GM23338 (cell line): ENCODE measurements at regions not wholly inside any gene's neighbourhood (a gene's known extent, or its start where the extent isn't known, plus 50 kb on each side); places are given as distances from the start of the nearest gene placed in this dataset.

ENCODE experiments used
- ATAC-seq: fragments of 200-7000 bp; cut with Tn5 transposase; 3 replicates; pipeline ENCODE4 v1.9.1; 2020
- DNase-seq: peaks from one replicate; pipeline ENCODE4 v3.0.0-alpha.2; 2015; ENCODE audit warnings: low spot score
- H2AFZ ChIP-seq: fragments of 200-600 bp; sonication (generic); 2 replicates; pipeline ENCODE4 v1.8.0; 2016; ENCODE audit warnings: antibody characterized with exemption, mild to moderate bottlenecking, moderate library complexity
- H3F3A ChIP-seq: fragments of 200-600 bp; sonication (generic); replicated peaks from 2 replicates; pipeline ENCODE4 v1.8.0; 2017; ENCODE audit warnings: antibody characterized with exemption, mixed run types, low read depth
- H3K27ac ChIP-seq: fragments of 200-600 bp; sonication (generic); 2 replicates; pipeline ENCODE4 v1.6.1; 2016; ENCODE audit warnings: low read depth
- H3K27me3 ChIP-seq: fragments of 200-600 bp; sonication (generic); 2 replicates; pipeline ENCODE4 v1.8.0; 2016; ENCODE audit warnings: mild to moderate bottlenecking, mixed run types, moderate library complexity; ENCODE audit not compliant: insufficient read depth
- H3K36me3 ChIP-seq: fragments of 200-600 bp; sonication (generic); 2 replicates; pipeline ENCODE4 v1.8.0; 2016; ENCODE audit warnings: mild to moderate bottlenecking; ENCODE audit not compliant: insufficient read depth
- H3K4me1 ChIP-seq: fragments of 200-600 bp; sonication (generic); 2 replicates; pipeline ENCODE4 v1.8.0; 2016; ENCODE audit warnings: mild to moderate bottlenecking, moderate library complexity; ENCODE audit not compliant: insufficient read depth
- H3K4me2 ChIP-seq: fragments of 200-600 bp; sonication (generic); 2 replicates; pipeline ENCODE4 v1.7.1; 2017; ENCODE audit warnings: mixed run types
- H3K4me3 ChIP-seq: fragments of 200-600 bp; sonication (generic); 2 replicates; pipeline ENCODE4 v1.6.1; 2016; ENCODE audit warnings: mixed run types
- H3K79me2 ChIP-seq: fragments of 200-600 bp; sonication (generic); replicated peaks from 2 replicates; pipeline ENCODE4 v1.8.0; 2017; ENCODE audit warnings: mild to moderate bottlenecking; ENCODE audit not compliant: insufficient read depth
- H3K9me2 ChIP-seq: fragments of 200-600 bp; sonication (generic); 2 replicates; pipeline ENCODE4 v1.8.0; 2017; ENCODE audit not compliant: insufficient read depth
- H4K20me1 ChIP-seq: fragments of 200-600 bp; sonication (generic); replicated peaks from 2 replicates; pipeline ENCODE4 v1.8.0; 2017; ENCODE audit warnings: mild to moderate bottlenecking; ENCODE audit not compliant: insufficient read depth
- H3K27ac Mint-ChIP-seq: 2 replicates; pipeline ENCODE4 v1.8.0; 2020; ENCODE audit warnings: inconsistent platforms, mild to moderate bottlenecking, moderate library complexity, mixed read lengths
- H3K27me3 Mint-ChIP-seq: 3 replicates; pipeline ENCODE4 v1.8.0; 2022; ENCODE audit warnings: low read depth, mild to moderate bottlenecking, moderate library complexity, mixed read lengths, inconsistent platforms; ENCODE audit not compliant: insufficient read depth, poor library complexity
- H3K36me3 Mint-ChIP-seq: 3 replicates; pipeline ENCODE4 v1.8.0; 2021; ENCODE audit warnings: low read depth, mild to moderate bottlenecking, inconsistent platforms, moderate library complexity, mixed read lengths
- H3K4me1 Mint-ChIP-seq: 3 replicates; pipeline ENCODE4 v1.8.0; 2020; ENCODE audit warnings: mild to moderate bottlenecking, inconsistent platforms, mixed read lengths
- H3K4me3 Mint-ChIP-seq: 3 replicates; pipeline ENCODE4 v1.8.0; 2021; ENCODE audit warnings: moderate library complexity, mild to moderate bottlenecking, inconsistent platforms, mixed read lengths
- H3K9me3 Mint-ChIP-seq: 3 replicates; pipeline ENCODE4 v1.8.0; 2020; ENCODE audit warnings: moderate library complexity, mild to moderate bottlenecking, inconsistent platforms, mixed read lengths
- CREB1 ChIP-seq: fragments of 250-450 bp; sonication (Bioruptor Pico); IDR thresholded peaks from 2 replicates; pipeline ENCODE4 v1.5.0; 2020; ENCODE audit warnings: low read depth, mild to moderate bottlenecking, moderate library complexity
- EZH2 ChIP-seq: fragments of 200-600 bp; sonication (generic); IDR thresholded peaks from one replicate; pipeline ENCODE4 v1.8.0; 2017; ENCODE audit warnings: antibody characterized with exemption, mild to moderate bottlenecking, low read depth; ENCODE audit not compliant: unreplicated experiment
- JUNB ChIP-seq: IDR thresholded peaks from one replicate; pipeline ENCODE4 v1.6.1; 2016; ENCODE audit warnings: antibody characterized with exemption; ENCODE audit not compliant: unreplicated experiment
- NANOG ChIP-seq: IDR thresholded peaks from 2 replicates; pipeline ENCODE4 v1.6.1; 2016; ENCODE audit warnings: antibody characterized with exemption, borderline replicate concordance
- STAT1 ChIP-seq: IDR thresholded peaks from one replicate; pipeline ENCODE4 v1.6.1; 2016; ENCODE audit warnings: antibody characterized with exemption; ENCODE audit not compliant: unreplicated experiment
- ZNF114 ChIP-seq: fragments of 250-450 bp; sonication (Bioruptor Pico); IDR thresholded peaks from 2 replicates; pipeline ENCODE4 v1.5.0; 2020; ENCODE audit warnings: mild to moderate bottlenecking, moderate library complexity
- ZNF331 ChIP-seq: fragments of 250-450 bp; sonication (Bioruptor Pico); IDR thresholded peaks from 2 replicates; pipeline ENCODE4 v1.5.0; 2020; ENCODE audit warnings: low read depth, mild to moderate bottlenecking, moderate library complexity
- TF ChIP-seq, protein P1 (sequence below): IDR thresholded peaks from one replicate; pipeline ENCODE4 v1.6.1; 2018; ENCODE audit warnings: antibody characterized with exemption; ENCODE audit not compliant: unreplicated experiment
- TF ChIP-seq, protein P2 (sequence below), 2 experiments: fragments of 200-600 bp in 1 of 2; sonication (generic) in 1 of 2; conservative IDR thresholded peaks; 2 replicates each; pipeline versions ENCODE4 v1.5.1 to v1.6.1; 2016 to 2017; ENCODE audit warnings: antibody characterized with exemption in 2 of 2, low read depth in 2 of 2, mild to moderate bottlenecking in 2 of 2, moderate library complexity in 1 of 2
- TF ChIP-seq, protein P3 (sequence below): IDR thresholded peaks from 2 replicates; pipeline ENCODE4 v1.6.1; 2016; ENCODE audit warnings: antibody characterized with exemption
- TF ChIP-seq, protein P4 (sequence below): fragments of 250-450 bp; sonication (Bioruptor Pico); IDR thresholded peaks from 2 replicates; pipeline ENCODE4 v1.5.0; 2020; ENCODE audit warnings: mild to moderate bottlenecking, moderate library complexity

DNA sequence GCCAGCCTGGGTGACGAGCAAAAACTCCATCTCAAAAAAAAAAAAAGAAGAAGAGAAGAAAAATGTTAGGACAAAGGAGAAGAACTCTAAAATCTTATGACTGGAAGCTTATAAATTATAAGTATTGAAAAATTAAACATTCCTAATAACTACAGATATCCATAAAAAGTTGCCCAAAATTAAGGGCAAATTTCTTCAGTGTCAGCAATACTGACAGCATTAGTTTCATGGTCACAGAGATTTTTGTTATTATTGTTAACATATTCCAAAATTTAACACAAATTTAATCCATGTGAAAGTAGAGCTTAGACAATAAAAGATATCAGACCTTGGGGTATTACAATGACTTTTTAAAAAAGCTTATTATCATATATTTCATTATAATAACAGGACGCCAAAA, 74.1 kb downstream of the NR2F2 start (continued):
- TF ChIP-seq, protein P1, sequence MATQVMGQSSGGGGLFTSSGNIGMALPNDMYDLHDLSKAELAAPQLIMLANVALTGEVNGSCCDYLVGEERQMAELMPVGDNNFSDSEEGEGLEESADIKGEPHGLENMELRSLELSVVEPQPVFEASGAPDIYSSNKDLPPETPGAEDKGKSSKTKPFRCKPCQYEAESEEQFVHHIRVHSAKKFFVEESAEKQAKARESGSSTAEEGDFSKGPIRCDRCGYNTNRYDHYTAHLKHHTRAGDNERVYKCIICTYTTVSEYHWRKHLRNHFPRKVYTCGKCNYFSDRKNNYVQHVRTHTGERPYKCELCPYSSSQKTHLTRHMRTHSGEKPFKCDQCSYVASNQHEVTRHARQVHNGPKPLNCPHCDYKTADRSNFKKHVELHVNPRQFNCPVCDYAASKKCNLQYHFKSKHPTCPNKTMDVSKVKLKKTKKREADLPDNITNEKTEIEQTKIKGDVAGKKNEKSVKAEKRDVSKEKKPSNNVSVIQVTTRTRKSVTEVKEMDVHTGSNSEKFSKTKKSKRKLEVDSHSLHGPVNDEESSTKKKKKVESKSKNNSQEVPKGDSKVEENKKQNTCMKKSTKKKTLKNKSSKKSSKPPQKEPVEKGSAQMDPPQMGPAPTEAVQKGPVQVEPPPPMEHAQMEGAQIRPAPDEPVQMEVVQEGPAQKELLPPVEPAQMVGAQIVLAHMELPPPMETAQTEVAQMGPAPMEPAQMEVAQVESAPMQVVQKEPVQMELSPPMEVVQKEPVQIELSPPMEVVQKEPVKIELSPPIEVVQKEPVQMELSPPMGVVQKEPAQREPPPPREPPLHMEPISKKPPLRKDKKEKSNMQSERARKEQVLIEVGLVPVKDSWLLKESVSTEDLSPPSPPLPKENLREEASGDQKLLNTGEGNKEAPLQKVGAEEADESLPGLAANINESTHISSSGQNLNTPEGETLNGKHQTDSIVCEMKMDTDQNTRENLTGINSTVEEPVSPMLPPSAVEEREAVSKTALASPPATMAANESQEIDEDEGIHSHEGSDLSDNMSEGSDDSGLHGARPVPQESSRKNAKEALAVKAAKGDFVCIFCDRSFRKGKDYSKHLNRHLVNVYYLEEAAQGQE = no peak
- TF ChIP-seq, protein P2, sequence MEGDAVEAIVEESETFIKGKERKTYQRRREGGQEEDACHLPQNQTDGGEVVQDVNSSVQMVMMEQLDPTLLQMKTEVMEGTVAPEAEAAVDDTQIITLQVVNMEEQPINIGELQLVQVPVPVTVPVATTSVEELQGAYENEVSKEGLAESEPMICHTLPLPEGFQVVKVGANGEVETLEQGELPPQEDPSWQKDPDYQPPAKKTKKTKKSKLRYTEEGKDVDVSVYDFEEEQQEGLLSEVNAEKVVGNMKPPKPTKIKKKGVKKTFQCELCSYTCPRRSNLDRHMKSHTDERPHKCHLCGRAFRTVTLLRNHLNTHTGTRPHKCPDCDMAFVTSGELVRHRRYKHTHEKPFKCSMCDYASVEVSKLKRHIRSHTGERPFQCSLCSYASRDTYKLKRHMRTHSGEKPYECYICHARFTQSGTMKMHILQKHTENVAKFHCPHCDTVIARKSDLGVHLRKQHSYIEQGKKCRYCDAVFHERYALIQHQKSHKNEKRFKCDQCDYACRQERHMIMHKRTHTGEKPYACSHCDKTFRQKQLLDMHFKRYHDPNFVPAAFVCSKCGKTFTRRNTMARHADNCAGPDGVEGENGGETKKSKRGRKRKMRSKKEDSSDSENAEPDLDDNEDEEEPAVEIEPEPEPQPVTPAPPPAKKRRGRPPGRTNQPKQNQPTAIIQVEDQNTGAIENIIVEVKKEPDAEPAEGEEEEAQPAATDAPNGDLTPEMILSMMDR (conservative IDR thresholded peaks at IDR 0.05; ENCODE audit: low read depth in 2 of 2) = no peak
- no peak for TF ChIP-seq EZH2
- TF ChIP-seq CREB1 (CRISPR knock-in tag) = no peak
- no peak for TF ChIP-seq ZNF114 (CRISPR knock-in tag)
- TF ChIP-seq NANOG = no peak
- no peak for TF ChIP-seq JUNB
- TF ChIP-seq ZNF331 (CRISPR knock-in tag) = no peak
- TF ChIP-seq, protein P3, sequence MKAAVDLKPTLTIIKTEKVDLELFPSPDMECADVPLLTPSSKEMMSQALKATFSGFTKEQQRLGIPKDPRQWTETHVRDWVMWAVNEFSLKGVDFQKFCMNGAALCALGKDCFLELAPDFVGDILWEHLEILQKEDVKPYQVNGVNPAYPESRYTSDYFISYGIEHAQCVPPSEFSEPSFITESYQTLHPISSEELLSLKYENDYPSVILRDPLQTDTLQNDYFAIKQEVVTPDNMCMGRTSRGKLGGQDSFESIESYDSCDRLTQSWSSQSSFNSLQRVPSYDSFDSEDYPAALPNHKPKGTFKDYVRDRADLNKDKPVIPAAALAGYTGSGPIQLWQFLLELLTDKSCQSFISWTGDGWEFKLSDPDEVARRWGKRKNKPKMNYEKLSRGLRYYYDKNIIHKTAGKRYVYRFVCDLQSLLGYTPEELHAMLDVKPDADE = no peak

DNA sequence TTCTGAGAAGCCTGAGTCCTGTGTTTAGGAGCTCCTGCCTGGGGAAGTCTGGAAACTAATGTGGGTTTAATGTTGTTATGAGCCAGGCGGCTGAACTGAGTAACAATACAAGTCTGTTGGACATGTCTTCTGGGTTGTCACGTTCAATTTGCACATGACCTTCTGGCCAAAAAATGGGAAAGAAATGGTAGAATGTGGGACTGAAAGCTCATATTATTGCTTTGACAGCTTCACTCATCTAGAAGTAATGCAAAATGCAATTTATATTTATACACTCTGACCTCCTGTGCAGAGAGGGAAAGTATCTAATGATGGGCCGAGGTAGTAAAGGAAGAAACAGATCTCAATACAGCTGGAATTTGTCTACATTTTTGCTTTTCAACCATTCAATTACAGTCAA, 75.8 kb downstream of the NR2F2 start:
- peaks cover 13% of the 10 kb centered on the region; the same call in 1 of the 2 replicates for H4K20me1 ChIP-seq
- Mint-ChIP-seq H3K27me3 (peaks cover 70% of the 10 kb centered on the region), H3K9me3 (peaks cover 3% of the 10 kb centered on the region; the same call in 1 of the 3 replicates), H3K36me3 (no peaks in the 10 kb centered on the region), H3K27ac (no peak overlapping the region), H3K4me3 (no peak overlapping the region), H3K4me1 (peaks cover 15% of the 10 kb centered on the region)
- ATAC-seq (no peak), DNase-seq (no peak)
- no peak overlapping the region for H2AFZ ChIP-seq
- H3K36me3 ChIP-seq = no peaks in the 10 kb centered on the region
- no peaks in the 10 kb centered on the region for H3K9me2 ChIP-seq
- no peaks in the 10 kb centered on the region for H3K79me2 ChIP-seq
- H3K4me3 ChIP-seq = no peak overlapping the region
- no peak overlapping the region for H3K4me2 ChIP-seq
- peaks cover 94% of the 10 kb centered on the region for H3K27me3 ChIP-seq
- H3K4me1 ChIP-seq = peaks cover 29% of the 10 kb centered on the region; the same call in 1 of the 2 replicates
- H3K27ac ChIP-seq = no peak overlapping the region
- peaks cover 21% of the 10 kb centered on the region for H3F3A ChIP-seq
- TF ChIP-seq, protein P4, sequence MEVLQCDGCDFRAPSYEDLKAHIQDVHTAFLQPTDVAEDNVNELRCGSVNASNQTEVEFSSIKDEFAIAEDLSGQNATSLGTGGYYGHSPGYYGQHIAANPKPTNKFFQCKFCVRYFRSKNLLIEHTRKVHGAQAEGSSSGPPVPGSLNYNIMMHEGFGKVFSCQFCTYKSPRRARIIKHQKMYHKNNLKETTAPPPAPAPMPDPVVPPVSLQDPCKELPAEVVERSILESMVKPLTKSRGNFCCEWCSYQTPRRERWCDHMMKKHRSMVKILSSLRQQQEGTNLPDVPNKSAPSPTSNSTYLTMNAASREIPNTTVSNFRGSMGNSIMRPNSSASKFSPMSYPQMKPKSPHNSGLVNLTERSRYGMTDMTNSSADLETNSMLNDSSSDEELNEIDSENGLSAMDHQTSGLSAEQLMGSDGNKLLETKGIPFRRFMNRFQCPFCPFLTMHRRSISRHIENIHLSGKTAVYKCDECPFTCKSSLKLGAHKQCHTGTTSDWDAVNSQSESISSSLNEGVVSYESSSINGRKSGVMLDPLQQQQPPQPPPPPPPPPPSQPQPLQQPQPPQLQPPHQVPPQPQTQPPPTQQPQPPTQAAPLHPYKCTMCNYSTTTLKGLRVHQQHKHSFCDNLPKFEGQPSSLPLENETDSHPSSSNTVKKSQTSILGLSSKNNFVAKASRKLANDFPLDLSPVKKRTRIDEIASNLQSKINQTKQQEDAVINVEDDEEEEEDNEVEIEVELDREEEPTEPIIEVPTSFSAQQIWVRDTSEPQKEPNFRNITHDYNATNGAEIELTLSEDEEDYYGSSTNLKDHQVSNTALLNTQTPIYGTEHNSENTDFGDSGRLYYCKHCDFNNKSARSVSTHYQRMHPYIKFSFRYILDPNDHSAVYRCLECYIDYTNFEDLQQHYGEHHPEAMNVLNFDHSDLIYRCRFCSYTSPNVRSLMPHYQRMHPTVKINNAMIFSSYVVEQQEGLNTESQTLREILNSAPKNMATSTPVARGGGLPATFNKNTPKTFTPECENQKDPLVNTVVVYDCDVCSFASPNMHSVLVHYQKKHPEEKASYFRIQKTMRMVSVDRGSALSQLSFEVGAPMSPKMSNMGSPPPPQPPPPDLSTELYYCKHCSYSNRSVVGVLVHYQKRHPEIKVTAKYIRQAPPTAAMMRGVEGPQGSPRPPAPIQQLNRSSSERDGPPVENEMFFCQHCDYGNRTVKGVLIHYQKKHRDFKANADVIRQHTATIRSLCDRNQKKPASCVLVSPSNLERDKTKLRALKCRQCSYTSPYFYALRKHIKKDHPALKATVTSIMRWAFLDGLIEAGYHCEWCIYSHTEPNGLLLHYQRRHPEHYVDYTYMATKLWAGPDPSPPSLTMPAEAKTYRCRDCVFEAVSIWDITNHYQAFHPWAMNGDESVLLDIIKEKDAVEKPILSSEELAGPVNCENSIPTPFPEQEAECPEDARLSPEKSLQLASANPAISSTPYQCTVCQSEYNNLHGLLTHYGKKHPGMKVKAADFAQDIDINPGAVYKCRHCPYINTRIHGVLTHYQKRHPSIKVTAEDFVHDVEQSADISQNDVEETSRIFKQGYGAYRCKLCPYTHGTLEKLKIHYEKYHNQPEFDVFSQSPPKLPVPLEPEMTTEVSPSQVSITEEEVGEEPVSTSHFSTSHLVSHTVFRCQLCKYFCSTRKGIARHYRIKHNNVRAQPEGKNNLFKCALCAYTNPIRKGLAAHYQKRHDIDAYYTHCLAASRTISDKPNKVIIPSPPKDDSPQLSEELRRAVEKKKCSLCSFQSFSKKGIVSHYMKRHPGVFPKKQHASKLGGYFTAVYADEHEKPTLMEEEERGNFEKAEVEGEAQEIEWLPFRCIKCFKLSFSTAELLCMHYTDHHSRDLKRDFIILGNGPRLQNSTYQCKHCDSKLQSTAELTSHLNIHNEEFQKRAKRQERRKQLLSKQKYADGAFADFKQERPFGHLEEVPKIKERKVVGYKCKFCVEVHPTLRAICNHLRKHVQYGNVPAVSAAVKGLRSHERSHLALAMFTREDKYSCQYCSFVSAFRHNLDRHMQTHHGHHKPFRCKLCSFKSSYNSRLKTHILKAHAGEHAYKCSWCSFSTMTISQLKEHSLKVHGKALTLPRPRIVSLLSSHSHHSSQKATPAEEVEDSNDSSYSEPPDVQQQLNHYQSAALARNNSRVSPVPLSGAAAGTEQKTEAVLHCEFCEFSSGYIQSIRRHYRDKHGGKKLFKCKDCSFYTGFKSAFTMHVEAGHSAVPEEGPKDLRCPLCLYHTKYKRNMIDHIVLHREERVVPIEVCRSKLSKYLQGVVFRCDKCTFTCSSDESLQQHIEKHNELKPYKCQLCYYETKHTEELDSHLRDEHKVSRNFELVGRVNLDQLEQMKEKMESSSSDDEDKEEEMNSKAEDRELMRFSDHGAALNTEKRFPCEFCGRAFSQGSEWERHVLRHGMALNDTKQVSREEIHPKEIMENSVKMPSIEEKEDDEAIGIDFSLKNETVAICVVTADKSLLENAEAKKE (CRISPR knock-in tag) = no peak
- no peak for TF ChIP-seq JUNB
- TF ChIP-seq, protein P3 = no peak
- TF ChIP-seq STAT1 = no peak
